GM19467 (cell line): ENCODE measurements at regions not wholly inside any gene's neighbourhood (a gene's known extent, or its start where the extent isn't known, plus 50 kb on each side); places are given as distances from the start of the nearest gene placed in this dataset.
"Not testable (repeated sequence)": the region's sequence is repeated elsewhere in the genome, so short reads cannot be mapped to it uniquely, and the experiment has no call there.

Source experiments
- ATAC-seq: cut with Tn5 transposase; IDR thresholded peaks from one replicate; pipeline ENCODE4 v1.9.1; 2021; ENCODE audit warnings: mild to moderate bottlenecking, moderate library complexity; ENCODE audit not compliant: unreplicated experiment

GRCh38 chr5:174571662-174572397, 152.6 kb upstream of the MSX2 start:
- no peak for ATAC-seq

DNA sequence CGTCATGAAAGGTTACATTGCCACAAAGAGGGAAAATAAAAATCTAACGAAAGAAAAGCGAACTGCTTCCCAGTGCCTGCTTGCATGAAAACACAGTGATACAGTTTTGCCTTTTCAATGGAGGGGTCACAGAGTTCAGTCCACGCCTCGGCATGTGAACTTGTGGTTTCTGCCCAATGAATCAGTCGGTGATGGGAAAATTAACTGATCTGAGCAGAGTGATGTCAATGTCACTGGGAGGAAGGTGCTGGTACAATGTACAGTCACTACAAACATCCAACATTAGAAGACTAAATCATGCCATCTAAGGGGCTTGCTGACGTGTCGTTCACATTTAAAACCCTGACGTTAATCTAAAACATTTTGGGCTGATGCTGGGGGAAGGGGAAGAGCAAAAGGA, 151.8 kb upstream of the MSX2 start:
- ATAC-seq, result no peak

GRCh38 chr5:174573221-174573994, 151.0 kb upstream of the MSX2 start:
- no peak for ATAC-seq

DNA sequence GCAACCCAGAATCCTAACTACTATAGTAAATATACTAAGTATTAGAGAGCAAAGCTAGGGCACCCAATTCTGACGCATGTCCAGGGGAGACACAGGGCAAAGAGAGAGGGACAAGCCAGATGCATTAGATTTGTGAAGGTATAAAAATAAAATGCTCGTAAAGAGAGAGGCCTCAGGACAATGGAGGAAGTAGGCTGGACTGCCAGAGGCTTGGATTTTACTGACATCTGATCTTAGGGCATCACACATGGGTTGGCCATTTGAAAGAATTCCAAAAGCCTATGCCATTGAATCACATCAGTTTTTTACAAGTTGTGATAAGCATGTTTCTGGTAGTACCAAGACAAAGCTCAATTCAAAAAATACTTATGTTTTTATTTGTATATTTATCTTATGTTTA, 149.3 kb upstream of the MSX2 start:
- no peak for ATAC-seq

DNA sequence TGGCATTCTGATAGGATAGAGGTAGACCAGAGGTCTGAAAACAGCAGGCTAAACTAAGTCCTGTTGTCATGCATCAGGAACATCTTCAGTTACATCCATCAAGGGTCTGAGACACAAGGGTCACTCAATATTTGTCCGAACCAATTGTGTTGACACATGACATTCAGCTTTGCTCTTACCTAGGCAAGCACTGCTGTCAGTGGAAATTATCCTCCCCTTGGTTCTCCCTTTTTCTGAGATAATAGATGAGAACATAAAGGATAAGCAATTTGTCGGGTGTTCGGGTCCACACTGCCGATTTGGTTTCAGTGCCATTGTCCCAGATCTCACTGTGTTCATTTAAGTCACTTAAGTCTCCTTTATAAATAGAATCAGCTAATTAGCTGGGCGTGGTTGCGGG, 148.3 kb upstream of the MSX2 start:
- ATAC-seq, result no peak

DNA sequence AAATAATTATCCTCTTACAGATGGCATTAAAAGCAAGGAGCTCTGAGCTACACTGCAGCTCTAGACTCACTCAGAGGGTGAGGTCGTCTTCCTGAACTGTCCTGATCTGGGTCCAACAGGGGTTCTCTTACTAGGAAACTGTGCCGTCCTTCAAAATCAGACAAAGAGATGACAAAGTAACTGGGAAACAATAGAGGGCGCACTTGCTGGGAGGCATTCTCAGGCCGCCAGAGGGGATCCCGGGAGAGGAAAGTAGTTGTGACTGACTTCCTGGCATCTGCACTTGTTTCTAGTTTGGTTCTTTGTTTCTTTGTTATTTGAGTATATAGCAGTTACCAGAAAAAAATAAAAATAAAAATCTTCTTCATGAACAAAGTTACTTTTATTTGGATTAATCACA, 142.9 kb upstream of the MSX2 start:
- no peak for ATAC-seq

GRCh38 chr5:174581894-174582293, 142.5 kb upstream of the MSX2 start:
- ATAC-seq, result no peak

GRCh38 chr5:174583071-174583470, 141.3 kb upstream of the MSX2 start:
- ATAC-seq, result no peak

DNA sequence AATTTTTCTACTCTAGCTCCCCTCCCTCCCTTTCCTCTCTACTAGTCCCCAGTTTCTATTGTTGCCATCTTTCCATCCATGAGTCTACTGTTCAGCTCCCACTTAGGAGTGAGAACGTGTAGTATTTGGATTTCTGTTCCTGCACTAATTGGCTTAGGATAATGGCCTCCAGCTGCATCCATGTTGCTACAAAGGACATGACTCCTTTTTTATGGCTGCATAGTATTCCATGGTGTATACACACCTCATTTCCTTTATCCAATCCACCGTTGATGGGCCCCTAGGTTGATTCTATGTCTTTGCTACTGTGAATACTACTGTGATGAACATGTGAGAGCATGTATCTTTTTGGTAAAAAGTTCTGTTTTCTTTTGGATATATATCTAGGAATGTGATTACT, 138.9 kb upstream of the MSX2 start:
- no peak for ATAC-seq

GRCh38 chr5:174586163-174586562, 138.2 kb upstream of the MSX2 start:
- ATAC-seq, result not testable (repeated sequence)

DNA sequence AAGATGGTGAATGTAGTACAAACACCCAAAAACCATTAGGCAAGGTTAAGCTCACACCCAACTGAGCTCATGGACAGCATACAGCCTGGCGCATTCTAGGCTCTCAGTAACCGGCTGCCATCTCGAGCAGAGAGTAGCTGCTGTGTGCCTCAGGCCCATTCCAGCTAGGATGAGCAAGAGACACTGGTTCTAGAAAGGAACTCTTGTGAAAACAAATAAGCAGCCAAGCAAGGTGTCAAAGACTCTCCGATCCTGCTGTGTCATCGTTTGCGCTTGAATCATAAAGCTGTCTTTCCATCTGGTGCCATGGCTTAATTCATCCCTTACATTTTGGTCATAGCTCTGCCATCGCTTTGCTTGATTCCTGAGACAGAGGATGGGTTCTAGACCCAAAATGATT, 135.4 kb upstream of the MSX2 start:
- no peak for ATAC-seq

- no peak for ATAC-seq
Observed at GRCh38 chr5:174589599-174589998, 134.8 kb upstream of the MSX2 start.

DNA sequence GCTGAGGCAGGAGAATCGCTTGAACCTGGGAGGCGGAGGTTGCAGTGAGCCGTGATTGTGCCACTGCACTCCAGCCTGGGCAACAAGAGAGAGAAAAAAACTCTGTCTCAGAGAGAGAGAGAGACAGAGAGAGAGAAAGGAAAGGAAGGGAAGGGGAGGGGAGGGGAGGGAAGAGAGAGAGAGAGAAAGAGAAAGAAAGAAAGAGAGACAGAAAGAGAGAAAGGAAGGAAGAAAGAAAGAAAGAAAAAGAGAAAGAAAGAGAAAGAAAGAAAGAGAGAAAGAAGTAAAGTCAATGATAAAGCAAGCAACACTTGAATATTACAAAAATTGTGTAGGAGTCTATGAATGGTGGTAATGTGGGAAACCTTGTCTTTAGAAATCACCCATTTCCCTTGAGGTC, 133.6 kb upstream of the MSX2 start:
- ATAC-seq, result no peak

DNA sequence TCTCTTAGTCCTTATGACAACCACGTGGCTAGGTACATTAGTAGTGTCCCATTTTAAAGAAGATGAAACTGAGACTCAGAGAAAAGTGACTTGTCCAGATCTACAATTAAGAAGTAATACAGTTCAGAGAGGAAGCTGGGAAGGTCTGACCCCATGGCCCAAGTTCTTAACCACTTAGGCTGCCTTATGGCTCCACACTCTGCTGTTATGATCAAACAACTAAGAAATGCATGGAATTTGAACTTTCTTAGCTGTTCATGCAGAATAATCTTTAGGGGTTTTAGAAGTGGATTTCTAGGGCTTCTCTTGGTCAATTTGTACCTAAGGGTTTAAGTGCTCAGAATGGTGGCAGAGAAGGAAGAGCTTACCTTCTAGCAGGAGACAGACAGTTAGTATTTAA, 128.0 kb upstream of the MSX2 start:
- no peak for ATAC-seq

DNA sequence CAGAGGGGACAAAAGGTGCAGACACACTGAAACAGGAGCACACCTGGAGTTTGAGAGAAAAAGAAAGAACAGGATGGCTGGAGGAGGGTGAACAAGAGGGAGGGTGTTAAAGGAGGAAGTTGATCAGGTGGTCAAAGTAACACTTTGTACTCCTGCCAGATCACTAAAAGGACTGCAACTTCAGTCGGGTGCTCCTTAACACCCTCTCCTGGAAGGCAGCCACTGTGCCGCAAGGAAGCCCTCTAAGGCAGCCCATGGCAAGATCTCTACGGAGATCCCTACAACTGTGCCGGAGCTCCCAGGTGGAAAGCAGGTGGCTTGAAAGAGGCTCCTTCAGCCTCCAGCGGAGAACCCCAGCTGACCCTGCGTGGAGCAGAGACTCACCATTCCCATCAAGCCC, 124.4 kb upstream of the MSX2 start:
- no peak for ATAC-seq

DNA sequence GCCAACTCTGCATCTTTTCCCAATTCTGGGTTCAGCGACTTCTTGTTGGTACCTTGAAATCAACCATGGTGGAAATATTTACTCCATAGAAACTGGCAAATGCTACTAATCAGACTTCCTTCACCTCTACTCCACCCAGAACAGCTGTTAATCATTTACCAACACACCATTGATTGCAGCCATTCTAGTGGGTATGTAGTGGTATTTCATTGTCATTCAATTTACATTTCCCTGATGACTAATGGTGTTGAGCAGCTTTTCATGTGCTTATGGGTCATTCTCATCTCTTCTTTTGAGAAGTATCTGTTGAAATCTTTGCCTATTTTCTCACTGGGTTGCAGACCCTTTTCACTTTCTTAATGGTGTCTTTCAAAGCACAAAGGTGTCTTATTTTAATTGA, 122.4 kb upstream of the MSX2 start:
- no peak for ATAC-seq

DNA sequence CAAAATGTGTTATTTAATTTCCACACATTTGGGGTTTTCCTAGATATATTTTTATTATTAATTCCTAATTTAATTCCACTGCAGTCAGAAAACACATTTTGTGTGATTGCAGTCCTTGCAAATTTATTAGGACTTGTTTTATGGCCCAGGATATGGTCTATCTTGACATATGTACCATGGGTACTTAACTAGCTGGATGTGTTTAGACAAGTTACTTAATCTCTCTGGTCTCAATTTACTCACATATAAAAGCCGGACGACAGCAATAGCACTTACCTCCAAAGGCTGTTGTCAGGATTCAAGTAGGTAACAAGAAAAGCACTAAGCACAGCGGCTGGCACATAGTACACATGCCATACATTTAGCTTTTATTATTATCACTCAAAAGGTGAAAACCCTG, 118.2 kb upstream of the MSX2 start:
- no peak for ATAC-seq

- no peak for ATAC-seq
Observed at GRCh38 chr5:174606646-174607045, 117.7 kb upstream of the MSX2 start.

DNA sequence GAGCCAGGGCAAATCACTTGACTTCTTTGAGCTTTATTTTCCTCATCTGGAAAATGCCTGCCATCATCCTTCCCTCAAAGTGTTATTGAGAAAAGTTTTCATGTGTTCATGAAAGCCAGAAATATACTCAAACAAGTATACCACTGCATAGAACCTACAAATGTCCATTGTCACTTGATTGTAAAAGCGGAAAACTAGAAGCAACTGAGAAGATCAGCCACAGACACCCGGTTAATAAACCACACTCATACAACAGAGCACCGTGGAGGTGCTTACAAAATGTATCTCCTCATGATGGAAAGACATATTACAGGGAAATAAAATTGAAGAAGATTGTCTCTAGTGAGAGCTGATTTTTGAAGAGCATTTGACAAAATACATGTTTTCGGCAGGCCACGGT, 117.2 kb upstream of the MSX2 start:
- ATAC-seq, result no peak

DNA sequence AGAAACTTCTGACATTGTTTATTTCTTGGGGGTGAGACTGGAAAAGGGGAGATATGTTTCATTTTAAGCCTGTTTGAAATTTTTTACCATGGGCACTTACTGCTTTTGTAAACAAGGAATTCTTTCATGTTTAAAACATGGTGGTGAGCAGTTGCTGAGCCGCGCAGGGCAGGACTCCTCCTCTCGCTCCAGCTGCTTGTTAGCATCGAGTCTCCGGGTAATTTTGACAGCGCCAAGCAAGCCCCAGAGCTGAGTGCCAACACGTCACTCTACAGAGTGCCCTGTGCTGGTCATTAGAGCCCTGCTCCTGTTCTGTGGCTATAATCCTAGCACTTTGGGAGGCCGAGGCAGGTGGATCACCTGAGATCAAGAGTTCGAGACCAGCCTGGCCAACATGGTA, 116.5 kb upstream of the MSX2 start:
- no peak for ATAC-seq

DNA sequence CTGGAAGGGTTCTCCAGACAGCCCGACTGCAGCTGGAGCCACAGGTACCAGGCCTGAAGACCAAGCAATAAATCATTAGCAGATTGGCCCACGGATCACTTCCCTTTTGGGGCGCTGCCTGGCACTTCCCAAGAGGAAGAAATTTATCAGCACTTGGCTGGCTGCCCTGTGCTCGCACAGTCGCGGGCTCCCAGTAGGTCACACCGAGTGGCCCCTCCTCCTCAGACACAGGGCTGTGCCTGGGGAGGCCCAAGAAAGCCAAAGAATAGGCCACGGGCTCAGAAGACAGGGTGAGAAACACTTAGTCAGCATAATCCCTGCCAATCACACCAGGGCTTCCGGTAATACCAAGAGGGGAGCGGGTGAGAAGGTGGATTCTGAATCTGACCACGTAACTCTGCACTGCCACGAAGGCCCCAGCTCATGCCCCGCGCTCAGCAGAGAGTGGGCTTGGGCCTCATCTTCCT, 115.7 kb upstream of the MSX2 start:
- ATAC-seq, result no peak

- no peak for ATAC-seq
Observed at GRCh38 chr5:174609116-174609515, 115.3 kb upstream of the MSX2 start.
